ENCODE measurements at regions not wholly inside any gene's neighbourhood (a gene's known extent, or its start where the extent isn't known, plus 50 kb on each side); places are given as distances from the start of the nearest gene placed in this dataset.
"Not testable (repeated sequence)": the region's sequence is repeated elsewhere in the genome, so short reads cannot be mapped to it uniquely, and the experiment has no call there.

DNA sequence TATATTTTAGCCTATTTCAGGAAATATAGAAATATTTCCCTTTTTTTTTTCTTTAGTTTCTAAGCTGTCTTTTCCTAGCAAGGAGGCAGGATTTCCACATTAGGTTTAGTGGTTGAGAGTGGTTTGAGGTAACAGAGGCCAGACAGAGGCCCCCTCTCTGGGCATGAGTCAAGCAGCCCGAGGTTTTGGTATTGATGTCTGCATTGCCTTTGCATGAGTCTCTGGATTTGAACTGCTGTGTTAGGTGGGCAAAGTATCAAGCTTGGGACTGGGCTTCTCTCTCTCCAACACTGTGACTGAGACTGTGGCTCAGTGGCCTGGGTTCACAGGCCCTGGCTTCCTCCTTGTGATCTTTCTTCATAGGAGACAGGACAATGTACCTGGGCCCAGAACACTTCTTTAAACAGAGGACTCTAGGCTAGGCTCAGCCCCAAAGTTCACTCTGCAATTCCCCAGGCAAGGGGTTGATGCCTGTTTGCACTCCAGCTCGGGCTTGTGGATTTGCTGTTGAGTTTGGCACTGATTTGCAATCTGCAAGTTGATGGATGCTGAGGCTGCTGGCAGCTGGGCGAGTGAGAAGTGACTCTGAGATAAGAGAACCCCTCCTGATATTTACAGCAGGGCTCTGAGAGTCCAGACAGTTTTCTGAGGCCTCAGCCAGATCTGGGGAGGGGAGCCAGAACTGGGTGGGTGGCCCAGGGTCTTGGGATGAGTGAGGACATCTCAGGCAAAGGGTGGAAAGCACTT lies 271.2 kb downstream of the EN1 start:
- Histone ChIP-seq H3K27me3 (ENCODE audit: control insufficient read depth, low read length) (no peaks in the 10 kb centered on the region), H3K27ac (ENCODE audit: low read depth, low read length) (no peak overlapping the region), H3K4me2 (ENCODE audit: low read length) (no peak overlapping the region), H3K4me1 (ENCODE audit: control insufficient read depth, low read length) (no peaks in the 10 kb centered on the region), H3K36me3 (ENCODE audit: control insufficient read depth, low read length) (no peaks in the 10 kb centered on the region), H3K4me3 (ENCODE audit: low read length) (no peak overlapping the region), H3K79me2 (ENCODE audit: control insufficient read depth, low read length) (no peaks in the 10 kb centered on the region), H4K20me1 (ENCODE audit: control insufficient read depth, insufficient read depth, low read depth, low read length) (no peaks in the 10 kb centered on the region), H3K9me2 (replicated peaks; ENCODE audit: control insufficient read depth, low read length) (no peaks in the 10 kb centered on the region), H3F3A (ENCODE audit: control insufficient read depth, insufficient read depth) (no peaks in the 10 kb centered on the region), H3K9me3 (ENCODE audit: control insufficient read depth, insufficient read depth, low read length) (no peaks in the 10 kb centered on the region)
- TF ChIP-seq EZH2phosphoT487 (IDR thresholded peaks at IDR 0.05; ENCODE audit: borderline replicate concordance, low read length) = no peak
- no peak for TF ChIP-seq CTCF (IDR thresholded peaks at IDR 0.05; ENCODE audit: low read depth, low read length, poor library complexity, severe bottlenecking)

- not testable (repeated sequence) for H3K27ac ChIP-seq (ENCODE audit: low read depth, low read length); H3K4me2 ChIP-seq (ENCODE audit: low read length); H3K4me3 ChIP-seq (ENCODE audit: low read length); H3K79me2 ChIP-seq (ENCODE audit: control insufficient read depth, low read length); H4K20me1 ChIP-seq (ENCODE audit: control insufficient read depth, insufficient read depth, low read depth, low read length); H3K9me3 ChIP-seq (ENCODE audit: control insufficient read depth, insufficient read depth, low read length); H3F3A ChIP-seq (ENCODE audit: control insufficient read depth, insufficient read depth); H3K4me1 ChIP-seq (ENCODE audit: control insufficient read depth, low read length); H3K36me3 ChIP-seq (ENCODE audit: control insufficient read depth, low read length); H3K27me3 ChIP-seq (ENCODE audit: control insufficient read depth, low read length); H3K9me2 ChIP-seq (replicated peaks; ENCODE audit: control insufficient read depth, low read length)
Observed at GRCh38 chr2:118572380-118572779, 275.1 kb downstream of the EN1 start.

- H3K36me3 ChIP-seq (ENCODE audit: control insufficient read depth, low read length) = no peaks in the 10 kb centered on the region
- no peaks in the 10 kb centered on the region for H3K79me2 ChIP-seq (ENCODE audit: control insufficient read depth, low read length)
- H3K27me3 ChIP-seq (ENCODE audit: control insufficient read depth, low read length) = no peaks in the 10 kb centered on the region
- no peak overlapping the region for H3K27ac ChIP-seq (ENCODE audit: low read depth, low read length)
- TF ChIP-seq EZH2phosphoT487 (IDR thresholded peaks at IDR 0.05; ENCODE audit: borderline replicate concordance, low read length) = no peak
- H4K20me1 ChIP-seq (ENCODE audit: control insufficient read depth, insufficient read depth, low read depth, low read length) = no peaks in the 10 kb centered on the region
- no peaks in the 10 kb centered on the region for H3K9me3 ChIP-seq (ENCODE audit: control insufficient read depth, insufficient read depth, low read length)
- H3K9me2 ChIP-seq (replicated peaks; ENCODE audit: control insufficient read depth, low read length) = no peaks in the 10 kb centered on the region
- no peak overlapping the region for H3K4me2 ChIP-seq (ENCODE audit: low read length)
- no peaks in the 10 kb centered on the region for H3K4me1 ChIP-seq (ENCODE audit: control insufficient read depth, low read length)
- H3K4me3 ChIP-seq (ENCODE audit: low read length) = no peak overlapping the region
- H3F3A ChIP-seq (ENCODE audit: control insufficient read depth, insufficient read depth) = no peaks in the 10 kb centered on the region
Observed at GRCh38 chr2:118569876-118570535, 277.4 kb downstream of the EN1 start.

DNA sequence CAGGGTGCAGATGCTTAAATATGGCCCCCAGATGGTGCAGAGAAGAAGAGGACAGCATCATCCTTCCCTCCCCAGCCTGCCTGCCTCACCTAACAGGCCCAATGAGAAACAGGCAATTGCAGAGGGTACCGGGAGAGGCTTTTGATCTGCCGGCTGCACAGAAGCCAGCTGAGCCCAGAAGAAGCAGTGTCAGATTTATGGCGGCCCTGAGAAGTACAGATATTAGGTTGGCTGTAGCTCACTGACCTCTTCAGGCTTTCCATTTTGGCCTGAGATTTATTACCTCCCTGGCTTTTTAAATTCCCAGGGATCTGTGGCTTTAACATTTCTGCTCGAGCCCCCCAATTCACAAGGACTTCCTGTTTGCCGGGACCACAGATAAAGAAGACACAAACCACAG lies 278.7 kb downstream of the EN1 start:
- no peak for TF ChIP-seq CTCF (IDR thresholded peaks at IDR 0.05; ENCODE audit: low read depth, low read length, poor library complexity, severe bottlenecking)
- TF ChIP-seq EZH2phosphoT487 (IDR thresholded peaks at IDR 0.05; ENCODE audit: borderline replicate concordance, low read length) = no peak
- Histone ChIP-seq H3K4me3 (ENCODE audit: low read length) (no peak overlapping the region), H3K4me1 (ENCODE audit: control insufficient read depth, low read length) (no peaks in the 10 kb centered on the region), H4K20me1 (ENCODE audit: control insufficient read depth, insufficient read depth, low read depth, low read length) (no peaks in the 10 kb centered on the region), H3K9me2 (replicated peaks; ENCODE audit: control insufficient read depth, low read length) (no peaks in the 10 kb centered on the region), H3K79me2 (ENCODE audit: control insufficient read depth, low read length) (no peaks in the 10 kb centered on the region), H3K4me2 (ENCODE audit: low read length) (no peak overlapping the region), H3K27ac (ENCODE audit: low read depth, low read length) (no peak overlapping the region), H3K27me3 (ENCODE audit: control insufficient read depth, low read length) (no peaks in the 10 kb centered on the region), H3F3A (ENCODE audit: control insufficient read depth, insufficient read depth) (no peaks in the 10 kb centered on the region), H3K9me3 (ENCODE audit: control insufficient read depth, insufficient read depth, low read length) (no peaks in the 10 kb centered on the region), H3K36me3 (ENCODE audit: control insufficient read depth, low read length) (no peaks in the 10 kb centered on the region)

All from DOHH2 (cell line).